CD4-positive, alpha-beta memory T cell (primary cell): ENCODE measurements at regions not wholly inside any gene's neighbourhood (a gene's known extent, or its start where the extent isn't known, plus 50 kb on each side); places are given as distances from the start of the nearest gene placed in this dataset.
"Not testable (repeated sequence)": the region's sequence is repeated elsewhere in the genome, so short reads cannot be mapped to it uniquely, and the experiment has no call there.

Experiments used
- CTCF ChIA-PET: fragments of 350-600 bp; sonication (Branson Sonifier 250); formaldehyde crosslinking; loops from one replicate; lab custom pipeline; 2021; ENCODE audit warnings: inconsistent platforms; ENCODE audit not compliant: partially characterized antibody; lab: Charles Lee
- POLR2A ChIA-PET: fragments of 350-600 bp; sonication (Branson Sonifier 250); formaldehyde crosslinking; loops from one replicate; lab custom pipeline; 2021; ENCODE audit not compliant: partially characterized antibody; lab: Charles Lee
- DNase-seq, 5 donors: peaks; one replicate each; pipeline versions ENCODE4 v3.0.0 to v3.0.0-alpha.2; 2020 to 2022; ENCODE audit warnings: mixed read lengths in 1 of 5
- H3K27ac ChIP-seq: one replicate; pipeline ENCODE4 v1.7.0; 2013; ENCODE audit warnings: low read depth, low read length
- H3K27me3 ChIP-seq: 2 replicates; pipeline ENCODE4 v1.7.0; 2013; ENCODE audit warnings: mild to moderate bottlenecking, low read length, moderate library complexity; ENCODE audit not compliant: insufficient read depth
- H3K36me3 ChIP-seq: 2 replicates; pipeline ENCODE4 v1.7.0; 2013; ENCODE audit warnings: mild to moderate bottlenecking, low read length, moderate library complexity; ENCODE audit not compliant: insufficient read depth
- H3K4me1 ChIP-seq: 2 replicates; pipeline ENCODE4 v1.7.0; 2013; ENCODE audit warnings: mild to moderate bottlenecking, low read length, moderate library complexity; ENCODE audit not compliant: insufficient read depth
- H3K4me3 ChIP-seq, 2 donors: one replicate each; pipeline ENCODE4 v1.7.0; 2013; ENCODE audit warnings: low read length in 2 of 2, mild to moderate bottlenecking in 1 of 2
- H3K9me3 ChIP-seq, 2 donors: one replicate each; pipeline ENCODE4 v1.7.0; 2013; ENCODE audit warnings: low read length in 2 of 2, control low read depth in 1 of 2; ENCODE audit not compliant: control insufficient read depth in 1 of 2
- H3K27ac Mint-ChIP-seq, 7 donors: one replicate each; pipeline ENCODE4 v1.8.0; 2020 to 2021; ENCODE audit warnings: mixed read lengths in 7 of 7, mild to moderate bottlenecking in 6 of 7, inconsistent platforms in 3 of 7, moderate library complexity in 3 of 7
- H3K27me3 Mint-ChIP-seq, 2 donors: one replicate each; pipeline ENCODE4 v1.8.0; 2020 to 2021; ENCODE audit warnings: mixed read lengths in 2 of 2
- H3K36me3 Mint-ChIP-seq, 2 donors: one replicate each; pipeline ENCODE4 v1.8.0; 2020 to 2021; ENCODE audit warnings: mixed read lengths in 2 of 2, inconsistent platforms in 1 of 2, mild to moderate bottlenecking in 1 of 2
- H3K4me1 Mint-ChIP-seq, 4 donors: one replicate each; pipeline ENCODE4 v1.8.0; 2020 to 2021; ENCODE audit warnings: mixed read lengths in 4 of 4, mild to moderate bottlenecking in 1 of 4
- H3K4me3 Mint-ChIP-seq, 8 donors: one replicate each; pipeline ENCODE4 v1.8.0; 2020 to 2021; ENCODE audit warnings: mixed read lengths in 8 of 8, mild to moderate bottlenecking in 7 of 8, moderate library complexity in 6 of 8, inconsistent platforms in 3 of 8
- H3K9me3 Mint-ChIP-seq, 8 donors: one replicate each; pipeline ENCODE4 v1.8.0; 2020 to 2021; ENCODE audit warnings: mixed read lengths in 8 of 8, mild to moderate bottlenecking in 5 of 8, inconsistent platforms in 3 of 8, moderate library complexity in 1 of 8
- intact Hi-C: fragments of 100-400 bp; cut with micrococcal nuclease; formaldehyde crosslinking; loops from one replicate; pipeline ENCODE4 v1.15.1; 2023

GRCh38 chr2:132033949-132034348, 127.8 kb downstream of the ANKRD30BL start:
- no peaks in the 10 kb centered on the region for H3K27me3 ChIP-seq
- H3K4me3 ChIP-seq, result no peak overlapping the region
- no peak overlapping the region for H3K27ac ChIP-seq
- POLR2A ChIA-PET, result no interaction called here
- Mint-ChIP-seq H3K27ac (no peak overlapping the region), H3K27me3 (peaks cover 8 to 11% of the 10 kb centered on the region in 2 donors), H3K4me1 (peaks cover 0 to 8% (median 2%) of the 10 kb centered on the region in 4 donors), H3K36me3 (no peaks in the 10 kb centered on the region), H3K9me3 (peaks cover 0 to 8% (median 0%) of the 10 kb centered on the region in 8 donors), H3K4me3 (no peak overlapping the region)
- no peaks in the 10 kb centered on the region for H3K36me3 ChIP-seq
- intact Hi-C loops, result no loop called here
- no peaks in the 10 kb centered on the region for H3K4me1 ChIP-seq
- no peaks in the 10 kb centered on the region for H3K9me3 ChIP-seq
- no peak for DNase-seq
- CTCF ChIA-PET, result no interaction called here

DNA sequence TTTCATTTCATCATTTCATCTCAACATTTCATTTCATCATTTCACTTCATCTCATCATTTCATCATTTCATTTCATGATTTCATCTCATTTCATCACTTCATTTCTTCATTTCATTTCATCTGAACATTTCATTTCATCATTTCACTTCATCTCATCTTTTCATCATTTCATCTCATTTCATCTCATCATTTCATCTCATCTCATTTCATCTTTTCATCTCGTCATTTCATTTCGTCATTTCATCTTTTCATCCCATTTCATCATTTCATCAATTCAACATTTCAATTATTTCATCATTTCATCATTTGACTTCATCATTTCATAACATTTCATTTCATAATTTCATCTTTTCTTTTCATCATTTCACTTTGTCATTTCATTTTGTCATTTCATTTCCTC, 128.4 kb downstream of the ANKRD30BL start:
- intact Hi-C loops, result no loop called here
- H3K9me3 Mint-ChIP-seq, result peaks cover 0 to 5% (median 0%) of the 10 kb centered on the region in 8 donors
- POLR2A ChIA-PET, result no interaction called here

GRCh38 chr2:132012046-132012445, 149.7 kb downstream of the ANKRD30BL start:
- H3K4me3 ChIP-seq, DNase-seq, H3K36me3 ChIP-seq, H3K27ac Mint-ChIP-seq, H3K27ac ChIP-seq, H3K9me3 ChIP-seq, intact Hi-C loops, POLR2A ChIA-PET, H3K4me1 Mint-ChIP-seq, H3K36me3 Mint-ChIP-seq, H3K4me3 Mint-ChIP-seq, CTCF ChIA-PET, H3K4me1 ChIP-seq, H3K27me3 ChIP-seq: not testable (repeated sequence)
- H3K9me3 Mint-ChIP-seq, result peaks cover 0 to 24% (median 6%) of the 10 kb centered on the region in 8 donors
- H3K27me3 Mint-ChIP-seq, result peaks cover 15 to 22% of the 10 kb centered on the region in 2 donors

More for the DNA sequence above, 128.4 kb downstream of the ANKRD30BL start:
- no peaks in the 10 kb centered on the region for H3K36me3 ChIP-seq
- peaks cover 4 to 7% of the 10 kb centered on the region in 2 donors for H3K27me3 Mint-ChIP-seq
- no peak overlapping the region for H3K4me3 Mint-ChIP-seq
- no peaks in the 10 kb centered on the region for H3K9me3 ChIP-seq
- no peak overlapping the region for H3K4me3 ChIP-seq
- no peak overlapping the region for H3K27ac ChIP-seq
- no peaks in the 10 kb centered on the region for H3K36me3 Mint-ChIP-seq
- peaks cover 0 to 5% (median 0%) of the 10 kb centered on the region in 4 donors for H3K4me1 Mint-ChIP-seq
- no peak for DNase-seq
- CTCF ChIA-PET, result no interaction called here
- no peaks in the 10 kb centered on the region for H3K4me1 ChIP-seq
- no peaks in the 10 kb centered on the region for H3K27me3 ChIP-seq
- no peak overlapping the region for H3K27ac Mint-ChIP-seq

GRCh38 chr2:132009874-132010521, 151.8 kb downstream of the ANKRD30BL start:
- Histone ChIP-seq H3K4me3 (no peak overlapping the region), H3K36me3 (no peaks in the 10 kb centered on the region), H3K27me3 (no peaks in the 10 kb centered on the region), H3K4me1 (no peaks in the 10 kb centered on the region), H3K27ac (no peak overlapping the region), H3K9me3 (no peaks in the 10 kb centered on the region)
- no peak overlapping the region for H3K27ac Mint-ChIP-seq
- H3K4me3 Mint-ChIP-seq, result no peak overlapping the region
- CTCF ChIA-PET, result no interaction called here
- DNase-seq, result no peak
- H3K36me3 Mint-ChIP-seq, result peaks cover 0 to 6% of the 10 kb centered on the region in 2 donors
- H3K9me3 Mint-ChIP-seq, result peaks cover 0 to 32% (median 6%) of the 10 kb centered on the region in 8 donors
- POLR2A ChIA-PET, result no interaction called here
- peaks cover 0 to 4% (median 2%) of the 10 kb centered on the region in 4 donors for H3K4me1 Mint-ChIP-seq
- intact Hi-C loops, result no loop called here
- H3K27me3 Mint-ChIP-seq, result peaks cover 15 to 24% of the 10 kb centered on the region in 2 donors

DNA sequence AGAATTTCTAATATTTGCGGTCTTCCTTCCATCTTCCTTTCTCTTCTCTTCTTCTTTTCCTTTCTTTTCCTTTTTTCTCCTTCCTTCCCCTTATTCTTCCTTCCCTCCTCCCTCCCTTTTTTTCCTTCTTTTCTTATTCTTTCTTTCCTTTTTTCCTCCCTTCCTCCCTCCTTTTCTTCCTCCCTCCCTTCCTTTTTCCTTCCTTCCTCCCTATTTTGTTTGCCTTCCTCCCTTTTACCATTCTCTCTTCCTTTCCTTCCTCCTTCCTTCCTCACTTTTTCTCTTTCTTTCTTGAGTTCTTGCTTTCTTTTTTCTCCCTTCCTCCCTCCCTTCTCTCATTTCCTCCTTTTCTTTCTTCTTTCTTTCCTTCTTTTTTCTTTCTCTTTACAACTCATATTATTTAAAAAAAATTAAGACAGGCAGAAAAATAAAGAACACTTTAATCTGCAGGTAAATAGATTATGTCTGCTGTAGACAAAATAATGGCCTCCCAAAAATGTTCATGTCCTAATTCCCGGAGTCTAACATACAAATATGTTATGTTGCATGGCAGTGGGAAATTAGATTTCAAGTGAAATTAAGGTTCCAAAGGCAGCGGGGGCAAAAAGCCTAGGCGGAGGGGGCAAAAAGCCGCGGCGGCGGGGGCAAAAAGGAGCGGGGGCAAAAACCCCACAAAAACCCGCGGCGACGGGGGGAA, 152.4 kb downstream of the ANKRD30BL start:
- Histone ChIP-seq H3K27me3 (no peaks in the 10 kb centered on the region), H3K36me3 (no peaks in the 10 kb centered on the region), H3K4me3 (no peak overlapping the region), H3K27ac (no peak overlapping the region), H3K4me1 (no peaks in the 10 kb centered on the region), H3K9me3 (no peaks in the 10 kb centered on the region)
- Mint-ChIP-seq H3K9me3 (peaks cover 0 to 32% (median 9%) of the 10 kb centered on the region in 8 donors), H3K27me3 (peaks cover 15 to 24% of the 10 kb centered on the region in 2 donors), H3K4me3 (no peak overlapping the region), H3K36me3 (peaks cover 0 to 6% of the 10 kb centered on the region in 2 donors), H3K27ac (no peak overlapping the region), H3K4me1 (peaks cover 0 to 4% (median 2%) of the 10 kb centered on the region in 4 donors)
- ChIA-PET POLR2A (no interaction called here), CTCF (no interaction called here)
- DNase-seq, result no peak
- intact Hi-C loops, result no loop called here

GRCh38 chr2:131990751-131991150, 171.0 kb downstream of the ANKRD30BL start:
- H3K4me1 ChIP-seq, intact Hi-C loops, H3K9me3 Mint-ChIP-seq, DNase-seq, H3K4me3 Mint-ChIP-seq, H3K27me3 Mint-ChIP-seq, H3K4me1 Mint-ChIP-seq, H3K27me3 ChIP-seq, H3K27ac ChIP-seq, CTCF ChIA-PET, POLR2A ChIA-PET, H3K27ac Mint-ChIP-seq, H3K36me3 Mint-ChIP-seq, H3K36me3 ChIP-seq, H3K4me3 ChIP-seq, H3K9me3 ChIP-seq: not testable (repeated sequence)

DNA sequence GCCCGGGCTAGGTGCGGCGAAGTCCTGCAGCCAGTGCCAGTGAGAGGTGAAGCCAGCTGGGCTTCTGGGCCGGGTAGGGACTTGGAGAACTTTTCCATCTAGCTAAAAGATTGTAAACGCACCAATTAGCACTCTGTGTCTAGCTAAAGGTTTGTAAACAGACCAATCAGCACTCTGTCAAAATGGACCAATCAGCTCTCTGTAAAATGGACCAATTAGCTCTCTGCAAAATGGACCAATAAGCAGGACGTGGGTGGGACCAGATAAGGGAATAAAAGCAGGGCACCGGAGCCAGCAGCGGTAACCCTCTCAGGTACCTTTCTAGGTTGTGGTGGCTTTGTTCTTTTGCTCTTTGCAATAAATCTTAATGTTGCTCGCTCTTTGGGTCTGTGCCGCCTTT, 195.1 kb downstream of the ANKRD30BL start:
- H3K27me3 ChIP-seq, H3K27me3 Mint-ChIP-seq, H3K9me3 Mint-ChIP-seq, H3K9me3 ChIP-seq, H3K4me3 ChIP-seq, POLR2A ChIA-PET, DNase-seq, H3K4me3 Mint-ChIP-seq, H3K27ac ChIP-seq, H3K4me1 ChIP-seq, CTCF ChIA-PET, H3K36me3 Mint-ChIP-seq, intact Hi-C loops, H3K4me1 Mint-ChIP-seq, H3K36me3 ChIP-seq, H3K27ac Mint-ChIP-seq: not testable (repeated sequence)
